ENCODE measurements at regions not wholly inside any gene's neighbourhood (a gene's known extent, or its start where the extent isn't known, plus 50 kb on each side); places are given as distances from the start of the nearest gene placed in this dataset.

GRCh38 chr5:1669276-1670155, 130.1 kb downstream of the MRPL36 start:
- H3K4me3 ChIP-seq (ENCODE audit: low read depth, low read length), result no peak overlapping the region
- TF ChIP-seq CTCF (conservative IDR thresholded peaks at IDR 0.05; ENCODE audit: low read depth, low read length), result no peak
- no peak for DNase-seq (ENCODE audit: low read depth)

DNA sequence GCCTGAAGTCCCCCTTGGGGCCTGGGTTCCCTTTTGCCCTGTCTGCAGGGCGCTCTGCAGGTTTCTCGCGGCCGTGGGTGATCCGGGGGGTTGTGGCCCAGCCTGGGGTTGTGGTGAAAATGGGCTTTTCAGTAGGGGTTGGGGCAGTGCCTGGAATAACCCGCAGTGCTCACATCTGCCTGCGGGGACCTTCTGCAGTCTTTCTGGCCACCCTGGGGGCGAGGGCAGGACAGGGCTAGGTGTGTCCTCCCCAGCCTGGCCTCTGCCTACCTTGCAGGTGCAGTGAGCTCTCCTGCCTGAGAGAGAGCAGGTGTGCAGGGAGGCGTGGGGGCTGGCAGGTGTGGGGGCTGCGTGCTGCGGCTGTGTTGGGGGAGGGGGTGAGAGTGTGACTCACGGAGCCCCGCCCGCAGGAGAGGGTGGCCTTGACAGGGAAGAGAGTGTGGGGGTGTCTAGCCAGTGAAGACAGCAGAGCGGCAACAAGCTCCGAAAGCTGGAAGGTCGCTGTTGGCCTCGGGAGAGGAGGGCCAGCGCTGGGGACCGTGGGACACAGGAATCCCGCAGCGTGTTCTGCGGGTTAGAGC, 131.4 kb downstream of the MRPL36 start:
- DNase-seq (ENCODE audit: low read depth), result no peak
- no peak for TF ChIP-seq CTCF (conservative IDR thresholded peaks at IDR 0.05; ENCODE audit: low read depth, low read length)
- H3K4me3 ChIP-seq (ENCODE audit: low read depth, low read length), result no peak overlapping the region

- DNase-seq (ENCODE audit: low read depth), result no peak
- no peak overlapping the region for H3K4me3 ChIP-seq (ENCODE audit: low read depth, low read length)
- no peak for TF ChIP-seq CTCF (conservative IDR thresholded peaks at IDR 0.05; ENCODE audit: low read depth, low read length)
Measured at GRCh38 chr5:1667648-1668140, 131.9 kb downstream of the MRPL36 start.

GRCh38 chr5:1666812-1667588, 132.6 kb downstream of the MRPL36 start:
- H3K4me3 ChIP-seq (ENCODE audit: low read depth, low read length), result no peak overlapping the region

GRCh38 chr5:1666221-1666620, 133.4 kb downstream of the MRPL36 start:
- no peak for TF ChIP-seq CTCF (conservative IDR thresholded peaks at IDR 0.05; ENCODE audit: low read depth, low read length)
- no peak for DNase-seq (ENCODE audit: low read depth)
- H3K4me3 ChIP-seq (ENCODE audit: low read depth, low read length), result no peak overlapping the region

More at GRCh38 chr5:1666812-1667588, 132.6 kb downstream of the MRPL36 start:
- peak; percentile 46 for TF ChIP-seq CTCF (conservative IDR thresholded peaks at IDR 0.05; ENCODE audit: low read depth, low read length)
- no peak for DNase-seq (ENCODE audit: low read depth)

DNA sequence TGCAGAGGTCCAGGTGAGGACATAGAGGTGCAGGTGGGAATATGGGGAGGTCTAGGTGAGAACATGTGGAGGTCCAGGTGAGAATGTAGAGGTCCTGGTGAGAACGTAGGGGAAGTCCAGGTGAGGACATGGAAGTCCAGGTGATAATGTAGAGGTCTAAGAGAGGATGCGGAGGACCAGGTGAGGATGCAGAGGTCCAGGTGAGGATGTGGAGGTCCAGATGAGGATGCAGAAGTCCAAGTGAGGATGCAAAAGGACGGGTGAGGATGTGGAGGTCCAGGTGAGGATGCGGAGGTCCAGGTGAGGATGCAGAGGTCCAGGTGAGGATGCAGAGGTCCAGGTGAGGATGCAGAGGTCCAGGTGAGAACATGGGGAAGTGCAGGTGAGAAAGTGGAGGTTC, 133.8 kb downstream of the MRPL36 start:
- DNase-seq (ENCODE audit: low read depth), result no peak
- no peak for TF ChIP-seq CTCF (conservative IDR thresholded peaks at IDR 0.05; ENCODE audit: low read depth, low read length)
- H3K4me3 ChIP-seq (ENCODE audit: low read depth, low read length), result no peak overlapping the region
